ENCODE measurements at regions not wholly inside any gene's neighbourhood (a gene's known extent, or its start where the extent isn't known, plus 50 kb on each side); places are given as distances from the start of the nearest gene placed in this dataset.

DNA sequence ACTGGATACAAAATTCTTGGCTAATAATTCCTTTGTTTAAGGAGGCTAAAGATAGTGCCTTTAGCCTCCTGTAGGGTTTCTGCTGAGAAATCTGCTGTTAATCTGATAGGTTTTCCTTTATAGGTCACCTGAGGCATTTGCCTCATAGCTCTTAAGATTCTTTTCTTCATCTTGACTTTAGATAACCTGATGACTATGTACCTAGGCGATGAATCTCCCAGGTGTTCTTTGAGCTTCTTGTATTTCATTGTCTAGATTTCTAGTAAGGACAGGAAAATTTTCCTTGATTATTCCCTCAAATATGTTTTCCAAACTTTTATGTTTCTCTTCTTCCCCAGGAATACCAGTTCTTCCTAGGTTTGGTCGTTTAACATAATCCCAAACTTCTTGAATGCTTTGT, 479.4 kb upstream of the MAN1A1 start:
- H3K27me3 ChIP-seq, result no peaks in the 10 kb centered on the region
- DNase-seq (ENCODE audit: low read depth in 1 of 2, low spot score in 1 of 2), result no peak
- no peaks in the 10 kb centered on the region for H3K36me3 ChIP-seq
- no peak overlapping the region for H3K4me3 ChIP-seq
- no peak overlapping the region for H3K27ac ChIP-seq
- H3K4me1 ChIP-seq (ENCODE audit: low read depth), result no peaks in the 10 kb centered on the region
- no peak for TF ChIP-seq CTCF (IDR thresholded peaks at IDR 0.05; ENCODE audit: low read depth, low read length)
- H3K9me3 ChIP-seq (ENCODE audit: low read depth), result no peaks in the 10 kb centered on the region

GRCh38 chr6:119821380-119821779, 471.8 kb upstream of the MAN1A1 start:
- H3K4me3 ChIP-seq, result no peak overlapping the region
- H3K36me3 ChIP-seq, result no peaks in the 10 kb centered on the region
- H3K27ac ChIP-seq, result no peak overlapping the region
- H3K9me3 ChIP-seq (ENCODE audit: low read depth), result no peaks in the 10 kb centered on the region
- no peaks in the 10 kb centered on the region for H3K4me1 ChIP-seq (ENCODE audit: low read depth)
- TF ChIP-seq CTCF (IDR thresholded peaks at IDR 0.05; ENCODE audit: low read depth, low read length), result no peak
- no peaks in the 10 kb centered on the region for H3K27me3 ChIP-seq
- DNase-seq (ENCODE audit: low read depth in 1 of 2, low spot score in 1 of 2), result peak in 1 of 2 donors; percentile 68

GRCh38 chr6:119818876-119819275, 469.3 kb upstream of the MAN1A1 start:
- no peak overlapping the region for H3K27ac ChIP-seq
- H3K4me3 ChIP-seq, result no peak overlapping the region
- no peak for TF ChIP-seq CTCF (IDR thresholded peaks at IDR 0.05; ENCODE audit: low read depth, low read length)
- no peaks in the 10 kb centered on the region for H3K36me3 ChIP-seq
- H3K27me3 ChIP-seq, result no peaks in the 10 kb centered on the region
- no peaks in the 10 kb centered on the region for H3K4me1 ChIP-seq (ENCODE audit: low read depth)
- no peak for DNase-seq (ENCODE audit: low read depth in 1 of 2, low spot score in 1 of 2)
- no peaks in the 10 kb centered on the region for H3K9me3 ChIP-seq (ENCODE audit: low read depth)

- Histone ChIP-seq H3K4me1 (ENCODE audit: low read depth) (no peaks in the 10 kb centered on the region), H3K4me3 (no peak overlapping the region), H3K27ac (no peak overlapping the region), H3K36me3 (no peaks in the 10 kb centered on the region), H3K27me3 (no peaks in the 10 kb centered on the region), H3K9me3 (ENCODE audit: low read depth) (no peaks in the 10 kb centered on the region)
- DNase-seq (ENCODE audit: low read depth in 1 of 2, low spot score in 1 of 2), result no peak
- TF ChIP-seq CTCF (IDR thresholded peaks at IDR 0.05; ENCODE audit: low read depth, low read length), result no peak
Observed at GRCh38 chr6:119814609-119815400, 465.2 kb upstream of the MAN1A1 start.

- no peak for TF ChIP-seq CTCF (IDR thresholded peaks at IDR 0.05; ENCODE audit: low read depth, low read length)
- Histone ChIP-seq H3K27ac (no peak overlapping the region), H3K4me3 (no peak overlapping the region), H3K9me3 (ENCODE audit: low read depth) (no peaks in the 10 kb centered on the region), H3K36me3 (no peaks in the 10 kb centered on the region), H3K4me1 (ENCODE audit: low read depth) (peaks cover 20% of the 10 kb centered on the region), H3K27me3 (no peaks in the 10 kb centered on the region)
- no peak for DNase-seq (ENCODE audit: low read depth in 1 of 2, low spot score in 1 of 2)
Observed at GRCh38 chr6:119802464-119802863, 452.9 kb upstream of the MAN1A1 start.

Measured in cardiac muscle cell (in vitro differentiated cells and primary cell).